Fibroblast of lung (primary cell): ENCODE measurements at regions not wholly inside any gene's neighbourhood (a gene's known extent, or its start where the extent isn't known, plus 50 kb on each side); places are given as distances from the start of the nearest gene placed in this dataset.
"Not testable (repeated sequence)": the region's sequence is repeated elsewhere in the genome, so short reads cannot be mapped to it uniquely, and the experiment has no call there.

Experiments used
- DNase-seq, 2 donors: peaks; one replicate each; pipeline versions ENCODE4 v3.0.0 to v3.0.0-alpha.2; 2010; ENCODE audit warnings: low read depth in 2 of 2
- H2AFZ ChIP-seq: 2 replicates; pipeline ENCODE4 v1.5.1; 2012; ENCODE audit warnings: low read length, control low read depth, inconsistent platforms
- H3K27ac ChIP-seq: 2 replicates; pipeline ENCODE4 v1.5.1; 2011; ENCODE audit warnings: low read length, control low read depth; ENCODE audit not compliant: insufficient read depth
- H3K27me3 ChIP-seq: 2 replicates; pipeline ENCODE4 v1.5.1; 2011; ENCODE audit warnings: mild to moderate bottlenecking, low read length; ENCODE audit not compliant: control insufficient read depth, insufficient read depth
- H3K36me3 ChIP-seq: 2 replicates; pipeline ENCODE4 v1.5.1; 2011; ENCODE audit warnings: low read length; ENCODE audit not compliant: control insufficient read depth, insufficient read depth
- H3K4me1 ChIP-seq: 2 replicates; pipeline ENCODE4 v1.5.1; 2011; ENCODE audit warnings: low read length; ENCODE audit not compliant: control insufficient read depth, insufficient read depth; ENCODE audit errors: extremely low read depth
- H3K4me2 ChIP-seq: 2 replicates; pipeline ENCODE4 v1.5.1; 2011; ENCODE audit warnings: low read length, control low read depth; ENCODE audit not compliant: insufficient read depth; ENCODE audit errors: extremely low read depth
- H3K4me3 ChIP-seq, 4 experiments: fragments of 200-600 bp in 1 of 4; sonication (generic) in 1 of 4; replicated peaks in 1 of 4; 2 replicates each; pipeline ENCODE4 v1.5.1; 2011 to 2016; ENCODE audit warnings: low read length in 4 of 4, low read depth in 3 of 4, mild to moderate bottlenecking in 3 of 4, control low read depth in 2 of 4, inconsistent platforms in 1 of 4, mixed read lengths in 1 of 4; ENCODE audit not compliant: insufficient read depth in 1 of 4; ENCODE audit errors: control extremely low read depth in 1 of 4
- H3K79me2 ChIP-seq: 2 replicates; pipeline ENCODE4 v1.5.1; 2012; ENCODE audit warnings: mild to moderate bottlenecking, low read length, inconsistent platforms; ENCODE audit not compliant: control insufficient read depth, insufficient read depth
- H3K9ac ChIP-seq: 2 replicates; pipeline ENCODE4 v1.5.1; 2011; ENCODE audit warnings: mild to moderate bottlenecking, low read length, control low read depth; ENCODE audit not compliant: insufficient read depth
- H3K9me3 ChIP-seq: 2 replicates; pipeline ENCODE4 v1.5.1; 2012; ENCODE audit warnings: low read depth, low read length; ENCODE audit not compliant: control insufficient read depth, insufficient read depth
- H4K20me1 ChIP-seq: 2 replicates; pipeline ENCODE4 v1.5.1; 2011; ENCODE audit warnings: low read length; ENCODE audit not compliant: control insufficient read depth, insufficient read depth; ENCODE audit errors: extremely low read depth
- CTCF ChIP-seq, 2 donors: IDR thresholded peaks in 1 of 2; conservative IDR thresholded peaks in 1 of 2; 1 replicate in 1 of 2; 2 replicates in 1 of 2; pipeline ENCODE4 v1.5.1; 2011 to 2012; ENCODE audit warnings: low read length in 2 of 2, control low read depth in 1 of 2, inconsistent platforms in 1 of 2, low read depth in 1 of 2, mild to moderate bottlenecking in 1 of 2
- EZH2 ChIP-seq: IDR thresholded peaks from 2 replicates; pipeline ENCODE4 v1.5.1; 2012; ENCODE audit warnings: low read length, control low read depth, mild to moderate bottlenecking; ENCODE audit errors: missing control alignments

GRCh38 chr21:27902904-27903303, 936.0 kb upstream of the ADAMTS5 start:
- H3K4me1 ChIP-seq = not testable (repeated sequence)

GRCh38 chr21:27893619-27894018, 926.7 kb upstream of the ADAMTS5 start:
- not testable (repeated sequence) for H3K4me2 ChIP-seq, H3K4me1 ChIP-seq, H3K9ac ChIP-seq, H3K27me3 ChIP-seq, H4K20me1 ChIP-seq, H3K36me3 ChIP-seq, H3K9me3 ChIP-seq, H3K27ac ChIP-seq, H3K4me3 ChIP-seq, H3K79me2 ChIP-seq, H2AFZ ChIP-seq
- DNase-seq = peak in 1 of 2 donors; percentile 28

More at GRCh38 chr21:27902904-27903303, 936.0 kb upstream of the ADAMTS5 start:
- H3K79me2 ChIP-seq, H3K9ac ChIP-seq, H3K36me3 ChIP-seq, H3K4me3 ChIP-seq, H3K9me3 ChIP-seq, H3K27me3 ChIP-seq, H3K27ac ChIP-seq, H2AFZ ChIP-seq, H3K4me2 ChIP-seq, H4K20me1 ChIP-seq: not testable (repeated sequence)
- DNase-seq = peak in 1 of 2 donors; percentile 62

- not testable (repeated sequence) for H3K9me3 ChIP-seq, H3K27me3 ChIP-seq, H3K4me3 ChIP-seq, H4K20me1 ChIP-seq, H3K36me3 ChIP-seq, H3K4me2 ChIP-seq, H2AFZ ChIP-seq, H3K79me2 ChIP-seq, H3K4me1 ChIP-seq, H3K9ac ChIP-seq, H3K27ac ChIP-seq
- DNase-seq = peak in 1 of 2 donors; percentile 19
Measured at GRCh38 chr21:27891495-27891894, 924.6 kb upstream of the ADAMTS5 start.

- not testable (repeated sequence) for H3K27me3 ChIP-seq, H4K20me1 ChIP-seq, H3K27ac ChIP-seq, DNase-seq, H3K79me2 ChIP-seq, H2AFZ ChIP-seq, H3K4me3 ChIP-seq, H3K9ac ChIP-seq, H3K36me3 ChIP-seq, H3K4me2 ChIP-seq, H3K4me1 ChIP-seq, H3K9me3 ChIP-seq
Measured at GRCh38 chr21:27887808-27888455, 921.0 kb upstream of the ADAMTS5 start.

GRCh38 chr21:27885296-27885711, 918.4 kb upstream of the ADAMTS5 start:
- H4K20me1 ChIP-seq = no peaks in the 10 kb centered on the region
- H3K4me2 ChIP-seq = no peak overlapping the region
- DNase-seq = no peak
- no peaks in the 10 kb centered on the region for H3K9me3 ChIP-seq
- H3K27ac ChIP-seq = no peak overlapping the region
- no peak overlapping the region for H2AFZ ChIP-seq
- no peak overlapping the region for H3K4me3 ChIP-seq
- no peaks in the 10 kb centered on the region for H3K79me2 ChIP-seq
- no peaks in the 10 kb centered on the region for H3K27me3 ChIP-seq
- no peaks in the 10 kb centered on the region for H3K4me1 ChIP-seq
- no peak for TF ChIP-seq EZH2
- TF ChIP-seq CTCF (conservative IDR thresholded peaks at IDR 0.05 in 1 of 2, IDR thresholded peaks at IDR 0.05 in 1 of 2; ENCODE audit: low read depth in 1 of 2, low read length in 2 of 2) = no peak
- no peak overlapping the region for H3K9ac ChIP-seq
- no peaks in the 10 kb centered on the region for H3K36me3 ChIP-seq

- H3K27me3 ChIP-seq, H4K20me1 ChIP-seq, H3K4me1 ChIP-seq, H3K9ac ChIP-seq, H3K79me2 ChIP-seq, H3K4me2 ChIP-seq, H3K36me3 ChIP-seq, H3K9me3 ChIP-seq, H3K27ac ChIP-seq, H3K4me3 ChIP-seq, H2AFZ ChIP-seq: not testable (repeated sequence)
- DNase-seq = peak in 1 of 2 donors; percentile 16
Measured at GRCh38 chr21:27881331-27881730, 914.4 kb upstream of the ADAMTS5 start.
